Gastroesophageal sphincter (tissue), 4 donors: ENCODE measurements at regions not wholly inside any gene's neighbourhood (a gene's known extent, or its start where the extent isn't known, plus 50 kb on each side); places are given as distances from the start of the nearest gene placed in this dataset.
"Not testable (repeated sequence)": the region's sequence is repeated elsewhere in the genome, so short reads cannot be mapped to it uniquely, and the experiment has no call there.

Experiments
- ATAC-seq: fragments of 150-250 bp; one replicate; pipeline ENCODE4 v1.9.1; 2016; ENCODE audit warnings: mild to moderate bottlenecking, moderate library complexity
- H3K27ac ChIP-seq, 4 donors: fragments of 200-600 bp; sonication (generic) in 3 of 4; 1 replicate in 3 of 4; 2 replicates in 1 of 4; pipeline ENCODE4 v1.5.1; 2016 to 2019
- H3K27me3 ChIP-seq: fragments of 200-600 bp; sonication (generic); one replicate; pipeline ENCODE4 v1.5.1; 2019
- H3K36me3 ChIP-seq, 2 donors: fragments of 200-600 bp; sonication (generic); one replicate each; pipeline ENCODE4 v1.5.1; 2019; ENCODE audit warnings: control low read depth in 1 of 2
- H3K4me1 ChIP-seq, 3 donors: fragments of 200-600 bp; sonication (generic); 1 replicate in 2 of 3; 2 replicates in 1 of 3; pipeline ENCODE4 v1.5.1; 2016 to 2019; ENCODE audit warnings: control low read depth in 2 of 3
- H3K4me3 ChIP-seq, 2 donors: fragments of 200-600 bp; sonication (generic); one replicate each; pipeline ENCODE4 v1.5.1; 2019; ENCODE audit warnings: mild to moderate bottlenecking in 1 of 2, moderate library complexity in 1 of 2
- H3K9me3 ChIP-seq, 3 donors: fragments of 200-600 bp; sonication (generic); one replicate each; pipeline ENCODE4 v1.5.1; 2017 to 2019; ENCODE audit warnings: control low read depth in 2 of 3
- CTCF ChIP-seq, 4 experiments: fragments of 200-600 bp in 2 of 4; fragments of 450-650 bp in 2 of 4; sonication (generic) in 1 of 4; IDR thresholded peaks; one replicate each; pipeline ENCODE4 v1.5.1; 2017 to 2019; ENCODE audit warnings: antibody characterized with exemption in 4 of 4, mild to moderate bottlenecking in 2 of 4, moderate library complexity in 2 of 4
- EP300 ChIP-seq: sonication (generic); formaldehyde crosslinking; IDR thresholded peaks from one replicate; pipeline ENCODE4 v1.6.1; 2017; ENCODE audit warnings: antibody characterized with exemption, mild to moderate bottlenecking
- POLR2A ChIP-seq, 2 donors: fragments of 450-650 bp; IDR thresholded peaks; one replicate each; pipeline ENCODE4 v1.6.1; 2017; ENCODE audit warnings: antibody characterized with exemption in 2 of 2, mild to moderate bottlenecking in 2 of 2, moderate library complexity in 1 of 2
- POLR2AphosphoS5 ChIP-seq: sonication (generic); formaldehyde crosslinking; IDR thresholded peaks from one replicate; pipeline ENCODE4 v1.6.1; 2017; ENCODE audit warnings: antibody characterized with exemption
- WGBS, 2 donors: methylation state at CpG; one replicate each; pipeline ENCODE4 v1.1.5; 2018; ENCODE audit warnings: low coverage in 1 of 2; 5-methylcytosine and 5-hydroxymethylcytosine counted together

- Histone ChIP-seq H3K27ac (no peak overlapping the region), H3K9me3 (peaks cover 0 to 17% (median 2%) of the 10 kb centered on the region in 3 donors), H3K36me3 (no peaks in the 10 kb centered on the region), H3K4me3 (no peak overlapping the region), H3K27me3 (no peaks in the 10 kb centered on the region), H3K4me1 (no peaks in the 10 kb centered on the region)
- no peak for ATAC-seq
- no peak for TF ChIP-seq POLR2AphosphoS5
These were observed 665.7 kb upstream of the TBL1XR1 start for GRCh38 chr3:177862962-177863491.

- peaks cover 0 to 12% (median 0%) of the 10 kb centered on the region in 3 donors for H3K9me3 ChIP-seq
- not testable (repeated sequence) for H3K4me3 ChIP-seq, H3K27me3 ChIP-seq, H3K27ac ChIP-seq, H3K36me3 ChIP-seq, ATAC-seq, H3K4me1 ChIP-seq
- 90 to 94% methylated on average over 3 of the region's 3 CpGs for WGBS, 2 donors
These were observed 665.0 kb upstream of the KCNMB2 start for GRCh38 chr3:177871267-177871666.

GRCh38 chr3:177878192-177878591 is 658.0 kb upstream of the KCNMB2 start:
- 83 to 96% methylated on average over 3 of the region's 3 CpGs for WGBS, 2 donors
- no peak for TF ChIP-seq EP300
- TF ChIP-seq POLR2AphosphoS5: no peak
- TF ChIP-seq POLR2A (IDR thresholded peaks at IDR 0.05): no peak
- no peak for TF ChIP-seq CTCF (IDR thresholded peaks at IDR 0.05)

GRCh38 chr3:177878957-177879356 is 657.3 kb upstream of the KCNMB2 start:
- no peak for TF ChIP-seq POLR2A (IDR thresholded peaks at IDR 0.05)
- no peak for TF ChIP-seq CTCF (IDR thresholded peaks at IDR 0.05)
- no peak for TF ChIP-seq POLR2AphosphoS5
- no peak for TF ChIP-seq EP300
- Histone ChIP-seq H3K27me3 (no peaks in the 10 kb centered on the region), H3K36me3 (no peaks in the 10 kb centered on the region), H3K27ac (no peak overlapping the region), H3K4me1 (no peaks in the 10 kb centered on the region), H3K4me3 (no peak overlapping the region), H3K9me3 (no peaks in the 10 kb centered on the region)
- 84 to 85% methylated on average over 4 of the region's 4 CpGs for WGBS, 2 donors
- no peak for ATAC-seq

More at GRCh38 chr3:177878192-177878591, 658.0 kb upstream of the KCNMB2 start:
- ATAC-seq: no peak
- no peaks in the 10 kb centered on the region for H3K36me3 ChIP-seq
- H3K27me3 ChIP-seq: no peaks in the 10 kb centered on the region
- H3K9me3 ChIP-seq: no peaks in the 10 kb centered on the region
- H3K4me3 ChIP-seq: no peak overlapping the region
- no peak overlapping the region for H3K27ac ChIP-seq
- no peaks in the 10 kb centered on the region for H3K4me1 ChIP-seq

- H3K27me3 ChIP-seq: no peaks in the 10 kb centered on the region
- no peak overlapping the region for H3K4me3 ChIP-seq
- H3K27ac ChIP-seq: no peak overlapping the region
- ATAC-seq: no peak
- H3K36me3 ChIP-seq: no peaks in the 10 kb centered on the region
- H3K9me3 ChIP-seq: no peaks in the 10 kb centered on the region
- H3K4me1 ChIP-seq: peaks cover 0 to 4% (median 0%) of the 10 kb centered on the region in 3 donors
- TF ChIP-seq EP300: no peak
- no peak for TF ChIP-seq CTCF (IDR thresholded peaks at IDR 0.05)
- TF ChIP-seq POLR2AphosphoS5: no peak
- no peak for TF ChIP-seq POLR2A (IDR thresholded peaks at IDR 0.05)
- WGBS, 2 donors: 77 to 87% methylated on average over 3 of the region's 3 CpGs
These were observed 654.9 kb upstream of the KCNMB2 start for GRCh38 chr3:177881351-177881750.

GRCh38 chr3:177882124-177882648 is 654.0 kb upstream of the KCNMB2 start:
- ATAC-seq: no peak
- no peaks in the 10 kb centered on the region for H3K9me3 ChIP-seq
- H3K27me3 ChIP-seq: no peaks in the 10 kb centered on the region
- peaks cover 0 to 11% (median 0%) of the 10 kb centered on the region in 3 donors for H3K4me1 ChIP-seq
- no peak overlapping the region for H3K27ac ChIP-seq
- 92 to 97% methylated on average over 3 to 4 of the region's 5 CpGs for WGBS, 2 donors
- H3K36me3 ChIP-seq: no peaks in the 10 kb centered on the region
- TF ChIP-seq POLR2A (IDR thresholded peaks at IDR 0.05) (no peak), POLR2AphosphoS5 (no peak), EP300 (no peak), CTCF (IDR thresholded peaks at IDR 0.05) (no peak)
- H3K4me3 ChIP-seq: no peak overlapping the region
